Activated CD8-positive, alpha-beta memory T cell treated with anti-CD3 and anti-CD28 coated beads, Interleukin-2, amount 10 ng/mL, durations not matched to agents 7 days and 5 days (primary cell): ENCODE measurements at regions not wholly inside any gene's neighbourhood (a gene's known extent, or its start where the extent isn't known, plus 50 kb on each side); places are given as distances from the start of the nearest gene placed in this dataset.

Experiments used
- ATAC-seq: fragments of 150-1000 bp; cut with Tn5 transposase; one replicate; pipeline ENCODE4 v1.10.0; 2021; ENCODE audit warnings: moderate library complexity
- CTCF ChIA-PET: fragments of 350-600 bp; sonication (Branson Sonifier 250); formaldehyde crosslinking; loops from one replicate; lab custom pipeline; 2021; ENCODE audit warnings: antibody characterized with exemption; lab: Charles Lee
- DNase-seq: peaks from one replicate; pipeline ENCODE4 v3.0.0-alpha.2; 2020
- H3K27ac Mint-ChIP-seq: one replicate; pipeline ENCODE4 v1.8.0; 2021; ENCODE audit warnings: mild to moderate bottlenecking, mixed read lengths
- H3K27me3 Mint-ChIP-seq: one replicate; pipeline ENCODE4 v1.8.0; 2021; ENCODE audit warnings: mixed read lengths
- H3K36me3 Mint-ChIP-seq: one replicate; pipeline ENCODE4 v1.8.0; 2021; ENCODE audit warnings: mild to moderate bottlenecking, mixed read lengths
- H3K4me1 Mint-ChIP-seq: one replicate; pipeline ENCODE4 v1.8.0; 2021; ENCODE audit warnings: mixed read lengths
- H3K4me3 Mint-ChIP-seq: one replicate; pipeline ENCODE4 v1.8.0; 2021; ENCODE audit warnings: mild to moderate bottlenecking, moderate library complexity, mixed read lengths
- H3K9me3 Mint-ChIP-seq: one replicate; pipeline ENCODE4 v1.8.0; 2022; ENCODE audit warnings: low read depth, mixed read lengths

DNA sequence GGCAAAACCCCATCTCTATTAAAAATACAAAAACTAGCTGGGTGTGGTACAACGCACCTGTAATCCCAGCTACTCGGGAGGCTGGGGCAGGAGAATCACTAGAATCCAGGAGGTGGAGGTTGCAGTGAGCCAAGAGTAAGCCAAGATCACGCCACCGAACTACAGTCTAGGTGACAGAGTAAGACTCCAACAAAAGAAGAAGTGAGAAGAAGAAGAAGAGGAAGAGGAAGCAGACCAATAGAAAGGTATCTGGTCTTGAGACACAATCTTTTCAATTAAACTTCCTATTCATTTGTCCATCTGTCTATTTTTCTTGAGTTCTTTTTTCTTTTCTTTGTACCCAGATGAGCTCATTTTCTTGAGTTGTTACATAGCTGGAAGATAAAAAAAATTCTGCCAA is 55.7 kb upstream of the ACADM start:
- ATAC-seq, result no peak
- no peak overlapping the region for H3K4me3 Mint-ChIP-seq
- H3K36me3 Mint-ChIP-seq, result no peaks in the 10 kb centered on the region
- H3K27ac Mint-ChIP-seq, result no peak overlapping the region
- H3K4me1 Mint-ChIP-seq, result no peaks in the 10 kb centered on the region
- H3K27me3 Mint-ChIP-seq, result peaks cover 2% of the 10 kb centered on the region
- peaks cover 2% of the 10 kb centered on the region for H3K9me3 Mint-ChIP-seq
- CTCF ChIA-PET, result no interaction called here
- no peak for DNase-seq

DNA sequence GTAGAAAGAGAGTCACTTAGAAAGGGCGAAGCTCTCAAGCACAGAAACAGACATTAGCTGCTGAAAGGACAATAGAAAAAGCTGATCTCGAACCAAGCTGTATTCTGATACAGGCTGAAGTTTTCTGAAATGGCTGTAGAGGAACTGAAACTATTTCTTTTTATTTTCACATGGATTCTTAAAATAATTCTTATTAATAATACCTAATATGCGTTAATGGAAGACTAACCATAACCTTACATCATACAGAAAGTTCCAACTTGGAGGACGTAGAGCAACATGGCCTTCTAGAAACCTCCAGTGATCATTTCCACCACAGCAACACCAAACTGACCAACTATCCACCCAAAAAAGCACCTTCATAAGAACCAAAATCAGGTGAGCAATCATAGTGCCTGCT is 52.8 kb upstream of the ACADM start:
- H3K27ac Mint-ChIP-seq, result no peak overlapping the region
- H3K4me3 Mint-ChIP-seq, result no peak overlapping the region
- DNase-seq, result no peak
- no peaks in the 10 kb centered on the region for H3K9me3 Mint-ChIP-seq
- no peaks in the 10 kb centered on the region for H3K4me1 Mint-ChIP-seq
- CTCF ChIA-PET, result no interaction called here
- no peak for ATAC-seq
- H3K36me3 Mint-ChIP-seq, result no peaks in the 10 kb centered on the region
- no peaks in the 10 kb centered on the region for H3K27me3 Mint-ChIP-seq

DNA sequence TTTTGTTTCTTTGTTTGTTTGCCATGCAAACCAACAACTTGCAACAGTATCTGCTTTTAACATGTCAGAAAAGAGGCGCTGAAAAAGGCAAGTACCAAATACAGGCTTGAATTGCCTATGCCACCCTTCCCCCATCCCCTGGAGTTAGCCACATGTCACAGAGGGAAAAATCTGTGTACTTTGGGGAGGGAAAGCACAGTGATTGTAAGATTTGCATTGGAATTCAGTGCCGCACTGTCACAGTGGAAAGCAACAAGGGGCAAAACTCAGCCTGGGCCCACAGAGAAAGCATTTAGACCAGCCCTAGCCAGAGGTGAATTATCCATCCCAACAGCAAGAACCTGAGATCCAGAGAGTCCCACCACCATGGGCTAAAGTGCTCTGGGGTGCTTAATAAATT is 52.4 kb upstream of the ACADM start:
- H3K4me3 Mint-ChIP-seq, result no peak overlapping the region
- H3K27ac Mint-ChIP-seq, result no peak overlapping the region
- H3K27me3 Mint-ChIP-seq, result no peaks in the 10 kb centered on the region
- DNase-seq (no peak), ATAC-seq (no peak)
- no peaks in the 10 kb centered on the region for H3K4me1 Mint-ChIP-seq
- no peaks in the 10 kb centered on the region for H3K36me3 Mint-ChIP-seq
- CTCF ChIA-PET, result no interaction called here
- H3K9me3 Mint-ChIP-seq, result no peaks in the 10 kb centered on the region

DNA sequence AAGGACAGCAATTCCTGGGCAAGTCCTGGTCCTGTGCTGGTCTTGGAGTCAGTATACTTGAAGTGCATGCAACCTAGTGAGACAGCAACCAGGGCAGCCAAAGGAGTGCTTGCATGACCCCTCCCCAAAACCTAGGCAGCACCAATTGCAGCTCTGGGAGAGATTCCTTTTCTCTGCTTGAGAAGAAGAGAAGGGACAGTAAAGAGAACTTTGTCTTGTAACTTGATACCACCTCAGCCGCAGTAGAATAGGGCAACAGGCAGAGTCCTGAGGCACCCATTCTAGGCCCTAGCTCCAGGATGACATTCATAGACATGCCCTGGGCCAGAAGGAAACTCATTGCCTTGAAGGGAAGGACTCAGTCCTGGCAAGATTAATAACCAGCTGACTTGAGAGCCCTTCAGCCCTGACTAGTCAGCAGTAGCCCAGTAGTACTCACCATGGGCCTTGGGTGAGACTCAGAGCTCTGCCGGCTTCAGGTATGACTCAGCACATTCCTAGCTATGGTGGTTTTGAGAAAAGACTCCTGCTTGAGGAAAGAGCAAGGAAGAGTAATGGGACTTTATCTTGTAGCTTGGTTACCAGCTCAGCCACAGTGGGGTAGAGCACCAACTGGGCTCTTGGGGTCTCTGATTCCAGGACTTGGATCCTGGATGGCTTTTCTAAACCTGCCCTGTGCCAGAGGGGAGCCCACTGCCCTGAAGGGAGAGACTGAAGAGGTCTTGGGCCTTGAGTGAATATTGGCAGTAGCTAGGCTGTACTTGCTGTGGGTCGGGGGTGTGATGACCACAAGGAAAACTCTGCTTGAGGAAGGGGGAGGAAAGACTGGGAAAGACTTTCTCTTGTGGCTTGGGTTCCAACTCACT is 51.7 kb upstream of the ACADM start:
- no peaks in the 10 kb centered on the region for H3K36me3 Mint-ChIP-seq
- CTCF ChIA-PET, result interaction anchor here (0.6 kb wide), 1 partner anchor 12 kb away, joined by 4 read pairs; no protein-coding TSS in a partner anchor
- no peaks in the 10 kb centered on the region for H3K27me3 Mint-ChIP-seq
- H3K9me3 Mint-ChIP-seq, result no peaks in the 10 kb centered on the region
- no peak overlapping the region for H3K27ac Mint-ChIP-seq
- ATAC-seq (no peak), DNase-seq (no peak)
- H3K4me3 Mint-ChIP-seq, result no peak overlapping the region
- no peaks in the 10 kb centered on the region for H3K4me1 Mint-ChIP-seq

DNA sequence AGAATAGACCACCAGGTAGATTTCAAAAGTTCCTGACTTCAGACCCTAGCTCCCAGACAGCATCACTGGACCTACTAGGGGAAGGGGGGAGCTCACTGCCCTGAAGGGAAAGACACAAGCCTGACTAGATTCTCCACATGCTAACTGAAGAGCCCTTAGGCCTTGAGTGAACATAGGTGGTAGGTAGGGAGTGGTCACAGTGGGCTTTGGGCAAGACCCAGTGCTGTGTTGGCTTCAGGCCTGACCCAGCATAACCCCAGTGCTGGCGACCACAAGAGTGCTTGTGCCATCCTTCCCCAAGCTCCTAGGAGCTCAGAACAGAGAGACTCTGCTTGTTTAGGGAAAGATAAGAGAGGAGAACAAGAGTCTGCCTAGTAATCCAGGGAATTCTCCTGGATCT is 51.1 kb upstream of the ACADM start:
- H3K4me3 Mint-ChIP-seq, result no peak overlapping the region
- no peak for DNase-seq
- H3K27ac Mint-ChIP-seq, result no peak overlapping the region
- CTCF ChIA-PET, result interaction anchor here (0.6 kb wide), 1 partner anchor 12 kb away, joined by 4 read pairs; no protein-coding TSS in a partner anchor
- H3K27me3 Mint-ChIP-seq, result no peaks in the 10 kb centered on the region
- no peaks in the 10 kb centered on the region for H3K9me3 Mint-ChIP-seq
- H3K36me3 Mint-ChIP-seq, result no peaks in the 10 kb centered on the region
- ATAC-seq, result no peak
- no peaks in the 10 kb centered on the region for H3K4me1 Mint-ChIP-seq

DNA sequence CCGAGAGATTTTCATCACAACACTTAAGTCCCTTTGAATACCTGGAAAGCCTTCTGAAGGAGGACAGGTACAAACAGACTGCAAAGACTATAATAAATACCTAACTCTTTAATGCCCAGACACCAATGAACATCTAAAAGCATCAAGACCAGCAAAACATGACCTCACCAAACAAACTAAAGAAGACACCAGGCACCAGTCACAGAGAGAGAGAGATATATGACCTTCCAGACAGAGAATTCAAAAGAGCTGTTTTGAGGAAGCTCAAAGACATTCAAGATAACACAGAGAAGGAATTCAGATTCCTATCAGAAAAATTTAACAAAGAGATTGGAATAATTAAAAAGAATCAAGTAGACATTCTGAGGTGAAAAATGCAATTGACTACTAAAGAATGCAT is 50.6 kb upstream of the ACADM start:
- no peak for ATAC-seq
- H3K4me3 Mint-ChIP-seq, result no peak overlapping the region
- DNase-seq, result no peak
- no peaks in the 10 kb centered on the region for H3K4me1 Mint-ChIP-seq
- no peak overlapping the region for H3K27ac Mint-ChIP-seq
- H3K27me3 Mint-ChIP-seq, result no peaks in the 10 kb centered on the region
- H3K9me3 Mint-ChIP-seq, result no peaks in the 10 kb centered on the region
- CTCF ChIA-PET, result no interaction called here
- H3K36me3 Mint-ChIP-seq, result no peaks in the 10 kb centered on the region
